HEK293 (cell line): ENCODE measurements at regions not wholly inside any gene's neighbourhood (a gene's known extent, or its start where the extent isn't known, plus 50 kb on each side); places are given as distances from the start of the nearest gene placed in this dataset.

Experiments
- CTCF ChIA-PET: fragments of 350-600 bp; formaldehyde crosslinking; extraction: SDS; loops from one replicate; lab custom pipeline; 2021; ENCODE audit warnings: antibody characterized with exemption; lab: Yijun Ruan, JAX
- POLR2A ChIA-PET: fragments of 300-600 bp; formaldehyde crosslinking; extraction: SDS; loops from one replicate; lab custom pipeline; 2020; ENCODE audit warnings: antibody characterized with exemption, inconsistent platforms; lab: Yijun Ruan, JAX
- H3K27ac ChIP-seq: fragments of 200-500 bp; sonication (Bioruptor generic); 2 replicates; pipeline ENCODE4 v1.5.1; 2014; ENCODE audit warnings: low read depth, low read length, control low read depth, inconsistent platforms; ENCODE audit errors: extremely low read depth
- H3K36me3 ChIP-seq, 2 experiments: fragments of 200-500 bp in 1 of 2; sonication (Bioruptor generic) in 1 of 2; 1 replicate in 1 of 2; 2 replicates in 1 of 2; pipeline ENCODE4 v1.5.1; 2014 to 2017; ENCODE audit warnings: inconsistent platforms in 2 of 2, low read length in 2 of 2; ENCODE audit not compliant: control insufficient read depth in 2 of 2, insufficient read depth in 1 of 2
- H3K4me1 ChIP-seq: fragments of 200-500 bp; sonication (Bioruptor generic); 2 replicates; pipeline ENCODE4 v1.5.1; 2014; ENCODE audit warnings: mild to moderate bottlenecking, low read length, inconsistent platforms; ENCODE audit not compliant: control insufficient read depth, insufficient read depth
- H3K4me3 ChIP-seq: 2 replicates; pipeline ENCODE4 v1.5.1; 2011; ENCODE audit warnings: low read depth, mild to moderate bottlenecking, control low read depth, low read length, moderate library complexity
- H3K9me3 ChIP-seq: fragments of 200-500 bp; sonication (Bioruptor generic); 2 replicates; pipeline ENCODE4 v1.5.1; 2014; ENCODE audit warnings: low read depth, low read length, inconsistent platforms; ENCODE audit not compliant: control insufficient read depth, insufficient read depth
- HOXA7 ChIP-seq: sonication (generic); formaldehyde crosslinking; IDR thresholded peaks from 2 replicates; pipeline ENCODE4 v1.8.1; 2022; ENCODE audit warnings: missing genetic modification reagents, borderline replicate concordance
- TSHZ1 ChIP-seq: fragments of 450-650 bp; formaldehyde crosslinking; IDR thresholded peaks from 2 replicates; pipeline ENCODE4 v1.5.1; 2016; ENCODE audit warnings: missing biosample characterization, missing genetic modification characterization, borderline replicate concordance
- ZBTB20 ChIP-seq: fragments of 450-650 bp; formaldehyde crosslinking; IDR thresholded peaks from 2 replicates; pipeline ENCODE4 v1.5.1; 2016; ENCODE audit warnings: missing biosample characterization, missing genetic modification characterization
- ZBTB8A ChIP-seq: fragments of 450-650 bp; formaldehyde crosslinking; IDR thresholded peaks from 2 replicates; pipeline ENCODE4 v1.5.1; 2016; ENCODE audit warnings: missing biosample characterization, missing genetic modification characterization
- ZFHX2 ChIP-seq: fragments of 450-650 bp; formaldehyde crosslinking; conservative IDR thresholded peaks from 2 replicates; pipeline ENCODE4 v1.5.1; 2016; ENCODE audit warnings: missing biosample characterization, missing genetic modification characterization
- ZFP41 ChIP-seq: fragments of 450-650 bp; formaldehyde crosslinking; IDR thresholded peaks from 2 replicates; pipeline ENCODE4 v1.5.1; 2016; ENCODE audit warnings: missing biosample characterization, missing genetic modification characterization, borderline replicate concordance
- ZNF16 ChIP-seq: fragments of 450-650 bp; formaldehyde crosslinking; IDR thresholded peaks from 2 replicates; pipeline ENCODE4 v1.5.1; 2016; ENCODE audit warnings: low read depth, missing biosample characterization, missing genetic modification characterization
- ZNF184 ChIP-seq: fragments of 450-650 bp; IDR thresholded peaks from 2 replicates; pipeline ENCODE4 v1.5.1; 2018; ENCODE audit warnings: missing biosample characterization, mild to moderate bottlenecking, missing genetic modification characterization
- ZNF513 ChIP-seq: fragments of 450-650 bp; IDR thresholded peaks from 2 replicates; pipeline ENCODE4 v1.5.1; 2018; ENCODE audit warnings: missing biosample characterization, missing genetic modification characterization
- ZNF571 ChIP-seq: fragments of 450-650 bp; formaldehyde crosslinking; IDR thresholded peaks from 2 replicates; pipeline ENCODE4 v1.5.0; 2017; ENCODE audit warnings: missing biosample characterization, missing genetic modification characterization
- ZNF664 ChIP-seq: fragments of 450-650 bp; formaldehyde crosslinking; IDR thresholded peaks from 2 replicates; pipeline ENCODE4 v1.5.1; 2016; ENCODE audit warnings: missing biosample characterization, missing genetic modification characterization
- ZNF776 ChIP-seq: fragments of 450-650 bp; formaldehyde crosslinking; IDR thresholded peaks from 2 replicates; pipeline ENCODE4 v1.5.0; 2017; ENCODE audit warnings: missing biosample characterization, missing genetic modification characterization, borderline replicate concordance
- ZNF785 ChIP-seq: fragments of 450-650 bp; formaldehyde crosslinking; IDR thresholded peaks from 2 replicates; pipeline ENCODE4 v1.5.1; 2016; ENCODE audit warnings: missing biosample characterization, missing genetic modification characterization
- TF ChIP-seq, protein P1 (sequence below): fragments of 450-650 bp; formaldehyde crosslinking; IDR thresholded peaks from 2 replicates; pipeline ENCODE4 v1.5.1; 2016; ENCODE audit warnings: missing biosample characterization, missing genetic modification characterization
- TF ChIP-seq, protein P2 (sequence below): fragments of 450-650 bp; formaldehyde crosslinking; IDR thresholded peaks from 2 replicates; pipeline ENCODE4 v1.5.1; 2016; ENCODE audit warnings: missing biosample characterization, missing genetic modification characterization
- TF ChIP-seq, protein P3 (sequence below): fragments of 450-650 bp; formaldehyde crosslinking; IDR thresholded peaks from 2 replicates; pipeline ENCODE4 v1.5.1; 2017; ENCODE audit warnings: missing biosample characterization, mild to moderate bottlenecking, missing genetic modification characterization, moderate library complexity

DNA sequence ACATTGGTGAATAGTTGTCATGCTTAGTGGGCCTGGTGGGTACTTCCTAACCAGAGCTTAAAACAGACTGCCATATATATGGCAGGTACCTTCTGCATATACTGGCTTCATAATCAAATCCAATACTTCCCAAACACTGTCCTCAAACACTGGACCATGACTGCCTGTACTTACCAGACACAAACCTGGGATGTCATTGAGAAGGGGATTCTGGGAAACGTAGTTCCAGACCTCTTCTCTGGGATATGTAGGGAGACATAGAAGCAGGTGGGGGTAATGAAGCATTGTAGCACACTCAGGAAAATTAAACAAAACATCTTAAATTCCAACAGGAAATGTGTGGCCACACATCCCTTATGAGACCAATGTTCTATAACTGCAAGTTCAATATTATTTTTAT lies 76.5 kb upstream of the ADAMTS5 start:
- Histone ChIP-seq H3K36me3 (no peaks in the 10 kb centered on the region), H3K4me1 (peaks cover 12% of the 10 kb centered on the region), H3K4me3 (no peak overlapping the region), H3K27ac (no peak overlapping the region), H3K9me3 (no peaks in the 10 kb centered on the region)
- POLR2A ChIA-PET: interaction anchor here (1.0 kb wide), 1 partner anchor 199 kb away, joined by 3 read pairs; no protein-coding TSS in a partner anchor
- no peak for TF ChIP-seq HOXA7 (CRISPR knock-in tag)
- TF ChIP-seq ZFHX2 (tag by site-specific recombination): no peak
- TF ChIP-seq, protein P1, sequence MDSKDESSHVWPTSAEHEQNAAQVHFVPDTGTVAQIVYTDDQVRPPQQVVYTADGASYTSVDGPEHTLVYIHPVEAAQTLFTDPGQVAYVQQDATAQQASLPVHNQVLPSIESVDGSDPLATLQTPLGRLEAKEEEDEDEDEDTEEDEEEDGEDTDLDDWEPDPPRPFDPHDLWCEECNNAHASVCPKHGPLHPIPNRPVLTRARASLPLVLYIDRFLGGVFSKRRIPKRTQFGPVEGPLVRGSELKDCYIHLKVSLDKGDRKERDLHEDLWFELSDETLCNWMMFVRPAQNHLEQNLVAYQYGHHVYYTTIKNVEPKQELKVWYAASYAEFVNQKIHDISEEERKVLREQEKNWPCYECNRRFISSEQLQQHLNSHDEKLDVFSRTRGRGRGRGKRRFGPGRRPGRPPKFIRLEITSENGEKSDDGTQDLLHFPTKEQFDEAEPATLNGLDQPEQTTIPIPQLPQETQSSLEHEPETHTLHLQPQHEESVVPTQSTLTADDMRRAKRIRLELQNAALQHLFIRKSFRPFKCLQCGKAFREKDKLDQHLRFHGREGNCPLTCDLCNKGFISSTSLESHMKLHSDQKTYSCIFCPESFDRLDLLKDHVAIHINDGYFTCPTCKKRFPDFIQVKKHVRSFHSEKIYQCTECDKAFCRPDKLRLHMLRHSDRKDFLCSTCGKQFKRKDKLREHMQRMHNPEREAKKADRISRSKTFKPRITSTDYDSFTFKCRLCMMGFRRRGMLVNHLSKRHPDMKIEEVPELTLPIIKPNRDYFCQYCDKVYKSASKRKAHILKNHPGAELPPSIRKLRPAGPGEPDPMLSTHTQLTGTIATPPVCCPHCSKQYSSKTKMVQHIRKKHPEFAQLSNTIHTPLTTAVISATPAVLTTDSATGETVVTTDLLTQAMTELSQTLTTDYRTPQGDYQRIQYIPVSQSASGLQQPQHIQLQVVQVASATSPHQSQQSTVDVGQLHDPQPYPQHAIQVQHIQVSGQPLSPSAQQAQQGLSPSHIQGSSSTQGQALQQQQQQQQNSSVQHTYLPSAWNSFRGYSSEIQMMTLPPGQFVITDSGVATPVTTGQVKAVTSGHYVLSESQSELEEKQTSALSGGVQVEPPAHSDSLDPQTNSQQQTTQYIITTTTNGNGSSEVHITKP (tag by site-specific recombination): no peak
- TF ChIP-seq TSHZ1 (tag by site-specific recombination): no peak
- no peak for TF ChIP-seq ZNF571
- TF ChIP-seq ZFP41 (tag by site-specific recombination): no peak
- TF ChIP-seq, protein P2, sequence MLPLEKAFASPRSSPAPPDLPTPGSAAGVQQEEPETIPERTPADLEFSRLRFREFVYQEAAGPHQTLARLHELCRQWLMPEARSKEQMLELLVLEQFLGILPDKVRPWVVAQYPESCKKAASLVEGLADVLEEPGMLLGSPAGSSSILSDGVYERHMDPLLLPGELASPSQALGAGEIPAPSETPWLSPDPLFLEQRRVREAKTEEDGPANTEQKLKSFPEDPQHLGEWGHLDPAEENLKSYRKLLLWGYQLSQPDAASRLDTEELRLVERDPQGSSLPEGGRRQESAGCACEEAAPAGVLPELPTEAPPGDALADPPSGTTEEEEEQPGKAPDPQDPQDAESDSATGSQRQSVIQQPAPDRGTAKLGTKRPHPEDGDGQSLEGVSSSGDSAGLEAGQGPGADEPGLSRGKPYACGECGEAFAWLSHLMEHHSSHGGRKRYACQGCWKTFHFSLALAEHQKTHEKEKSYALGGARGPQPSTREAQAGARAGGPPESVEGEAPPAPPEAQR (tag by site-specific recombination): no peak
- TF ChIP-seq ZNF513 (tag by site-specific recombination): no peak
- no peak for TF ChIP-seq ZNF16 (tag by site-specific recombination)
- TF ChIP-seq ZBTB8A: no peak
- no peak for TF ChIP-seq ZBTB20
- TF ChIP-seq ZNF776 (tag by site-specific recombination): no peak
- no peak for TF ChIP-seq ZNF785 (tag by site-specific recombination)
- TF ChIP-seq, protein P3, sequence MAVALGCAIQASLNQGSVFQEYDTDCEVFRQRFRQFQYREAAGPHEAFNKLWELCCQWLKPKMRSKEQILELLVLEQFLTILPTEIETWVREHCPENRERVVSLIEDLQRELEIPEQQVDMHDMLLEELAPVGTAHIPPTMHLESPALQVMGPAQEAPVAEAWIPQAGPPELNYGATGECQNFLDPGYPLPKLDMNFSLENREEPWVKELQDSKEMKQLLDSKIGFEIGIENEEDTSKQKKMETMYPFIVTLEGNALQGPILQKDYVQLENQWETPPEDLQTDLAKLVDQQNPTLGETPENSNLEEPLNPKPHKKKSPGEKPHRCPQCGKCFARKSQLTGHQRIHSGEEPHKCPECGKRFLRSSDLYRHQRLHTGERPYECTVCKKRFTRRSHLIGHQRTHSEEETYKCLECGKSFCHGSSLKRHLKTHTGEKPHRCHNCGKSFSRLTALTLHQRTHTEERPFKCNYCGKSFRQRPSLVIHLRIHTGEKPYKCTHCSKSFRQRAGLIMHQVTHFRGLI (tag by site-specific recombination): no peak
- TF ChIP-seq ZNF664 (tag by site-specific recombination): no peak
- no peak for TF ChIP-seq ZNF184 (tag by site-specific recombination)
- CTCF ChIA-PET: interaction anchor here (0.5 kb wide), 1 partner anchor 191 kb away, joined by 3 read pairs; no protein-coding TSS in a partner anchor
